A549 (cell line): ENCODE measurements at regions not wholly inside any gene's neighbourhood (a gene's known extent, or its start where the extent isn't known, plus 50 kb on each side); places are given as distances from the start of the nearest gene placed in this dataset.

ENCODE experiments used
- ATAC-seq, 2 experiments: fragments of 200-7000 bp in 1 of 2; fragments of >200 bp in 1 of 2; cut with Nextera tagmentation in 1 of 2; cut with Tn5 transposase in 1 of 2; 3 replicates each; pipeline versions ENCODE4 v1.8.0 to v1.9.1; 2018 to 2020; ENCODE audit warnings: mild to moderate bottlenecking in 1 of 2, moderate library complexity in 1 of 2
- CTCF ChIA-PET: fragments of 300-600 bp; sonication (Branson Sonifier 250); formaldehyde crosslinking; extraction: SDS; loops from one replicate; lab custom pipeline; 2021; ENCODE audit warnings: antibody characterized with exemption, inconsistent platforms; lab: Yijun Ruan, JAX
- POLR2A ChIA-PET: fragments of 350-600 bp; formaldehyde crosslinking; extraction: SDS; loops from one replicate; lab custom pipeline; 2021; ENCODE audit warnings: antibody characterized with exemption, inconsistent platforms; lab: Yijun Ruan, JAX
- DNase-seq, 2 experiments: peaks; one replicate each; pipeline versions ENCODE4 v3.0.0 to v3.0.0-alpha.2; 2011 to 2016; ENCODE audit warnings: low read depth in 1 of 2, low spot score in 1 of 2
- FAIRE-seq: peaks from 2 replicates; lab custom pipeline; 2011; peaks lifted over from hg19 to GRCh38; lab: Jason Lieb, UNC
- H3K27ac ChIP-seq, 2 experiments: fragments of >200 bp; sonication (Bioruptor Twin); formaldehyde crosslinking; 3 replicates each; pipeline ENCODE4 v1.5.1; 2016 to 2017
- H3K4me1 ChIP-seq: fragments of >200 bp; sonication (Bioruptor Twin); formaldehyde crosslinking; 3 replicates; pipeline ENCODE4 v1.6.1; 2016
- H3K4me2 ChIP-seq: fragments of >200 bp; sonication (Bioruptor Twin); formaldehyde crosslinking; 3 replicates; pipeline ENCODE4 v1.6.1; 2016
- H3K4me3 ChIP-seq: fragments of >200 bp; sonication (Bioruptor Twin); formaldehyde crosslinking; 3 replicates; pipeline ENCODE4 v1.5.1; 2016
- H3K9me3 ChIP-seq: fragments of >200 bp; sonication (Bioruptor Twin); formaldehyde crosslinking; 3 replicates; pipeline ENCODE4 v1.6.1; 2016
- ATOH8 ChIP-seq: fragments of 250-450 bp; sonication (Bioruptor Pico); IDR thresholded peaks from 2 replicates; pipeline ENCODE4 v1.5.0; 2020; ENCODE audit warnings: low read depth, mild to moderate bottlenecking, moderate library complexity
- CTCF ChIP-seq: fragments of >200 bp; sonication (Bioruptor Twin); formaldehyde crosslinking; IDR thresholded peaks from 3 replicates; pipeline ENCODE4 v1.5.1; 2016
- EHMT2 ChIP-seq: fragments of 200-600 bp; sonication (generic); IDR thresholded peaks from 2 replicates; pipeline ENCODE4 v1.6.1; 2016; ENCODE audit warnings: antibody characterized with exemption, low read depth, mild to moderate bottlenecking, moderate library complexity
- ELK1 ChIP-seq: fragments of 150-350 bp; IDR thresholded peaks from 2 replicates; pipeline ENCODE4 v1.6.1; 2014; ENCODE audit warnings: low read depth, mild to moderate bottlenecking, low read length
- FOSB ChIP-seq: fragments of 250-450 bp; sonication (Bioruptor Pico); IDR thresholded peaks from 2 replicates; pipeline ENCODE4 v1.5.0; 2020; ENCODE audit warnings: mild to moderate bottlenecking, moderate library complexity
- HOXB13 ChIP-seq: fragments of 250-450 bp; sonication (Bioruptor Pico); IDR thresholded peaks from 2 replicates; pipeline ENCODE4 v1.5.0; 2020; ENCODE audit warnings: low read depth, mild to moderate bottlenecking, moderate library complexity
- JUN ChIP-seq, 2 experiments: fragments of >200 bp; sonication (Bioruptor Twin); formaldehyde crosslinking; IDR thresholded peaks; 2 replicates in 1 of 2; 3 replicates in 1 of 2; pipeline ENCODE4 v1.6.1; 2016 to 2017
- KDM1A ChIP-seq: fragments of 200-600 bp; sonication (generic); IDR thresholded peaks from 2 replicates; pipeline ENCODE4 v1.6.1; 2016; ENCODE audit warnings: low read depth, mild to moderate bottlenecking
- MAFK ChIP-seq: fragments of 450-650 bp; IDR thresholded peaks from 2 replicates; pipeline ENCODE4 v1.6.1; 2014; ENCODE audit not compliant: partially characterized antibody
- MAZ ChIP-seq: fragments of 150-350 bp; IDR thresholded peaks from 2 replicates; pipeline ENCODE4 v1.6.1; 2014; ENCODE audit warnings: antibody characterized with exemption, low read depth, low read length, borderline replicate concordance
- NR3C1 ChIP-seq: fragments of >200 bp; sonication (Bioruptor Twin); formaldehyde crosslinking; IDR thresholded peaks from 3 replicates; pipeline ENCODE4 v1.6.1; 2017
- POLR2AphosphoS2 ChIP-seq: conservative IDR thresholded peaks from 2 replicates; pipeline ENCODE4 v1.6.1; 2012; ENCODE audit warnings: low read length, improper control_type of control experiment, inconsistent platforms
- RNF2 ChIP-seq: fragments of 200-600 bp; sonication (generic); IDR thresholded peaks from 2 replicates; pipeline ENCODE4 v1.6.1; 2016; ENCODE audit warnings: low read depth, mild to moderate bottlenecking, antibody characterized with exemption, moderate library complexity, borderline replicate concordance
- ZC3H11A ChIP-seq: fragments of 450-650 bp; IDR thresholded peaks from 2 replicates; pipeline ENCODE4 v1.6.1; 2014; ENCODE audit warnings: antibody characterized with exemption, mild to moderate bottlenecking
- ZFP36 ChIP-seq: fragments of 450-650 bp; IDR thresholded peaks from 2 replicates; pipeline ENCODE4 v1.6.1; 2014; ENCODE audit warnings: borderline replicate concordance; ENCODE audit not compliant: partially characterized antibody
- WGBS: methylation state at CpG from one replicate; pipeline ENCODE4 v1.1.6; 2017; ENCODE audit errors: missing lambda C conversion rate; 5-methylcytosine and 5-hydroxymethylcytosine counted together
- TF ChIP-seq, protein P1 (sequence below): fragments of 200-600 bp; sonication (generic); IDR thresholded peaks from 2 replicates; pipeline ENCODE4 v1.6.1; 2016; ENCODE audit warnings: antibody characterized with exemption, mild to moderate bottlenecking, moderate library complexity
- TF ChIP-seq, protein P2 (sequence below): fragments of 450-650 bp; IDR thresholded peaks from 2 replicates; pipeline ENCODE4 v1.6.1; 2014; ENCODE audit warnings: antibody characterized with exemption
- TF ChIP-seq, protein P3 (sequence below): fragments of >200 bp; sonication (Bioruptor Twin); formaldehyde crosslinking; IDR thresholded peaks from 2 replicates; pipeline ENCODE4 v1.6.1; 2016

- TF ChIP-seq, protein P1, sequence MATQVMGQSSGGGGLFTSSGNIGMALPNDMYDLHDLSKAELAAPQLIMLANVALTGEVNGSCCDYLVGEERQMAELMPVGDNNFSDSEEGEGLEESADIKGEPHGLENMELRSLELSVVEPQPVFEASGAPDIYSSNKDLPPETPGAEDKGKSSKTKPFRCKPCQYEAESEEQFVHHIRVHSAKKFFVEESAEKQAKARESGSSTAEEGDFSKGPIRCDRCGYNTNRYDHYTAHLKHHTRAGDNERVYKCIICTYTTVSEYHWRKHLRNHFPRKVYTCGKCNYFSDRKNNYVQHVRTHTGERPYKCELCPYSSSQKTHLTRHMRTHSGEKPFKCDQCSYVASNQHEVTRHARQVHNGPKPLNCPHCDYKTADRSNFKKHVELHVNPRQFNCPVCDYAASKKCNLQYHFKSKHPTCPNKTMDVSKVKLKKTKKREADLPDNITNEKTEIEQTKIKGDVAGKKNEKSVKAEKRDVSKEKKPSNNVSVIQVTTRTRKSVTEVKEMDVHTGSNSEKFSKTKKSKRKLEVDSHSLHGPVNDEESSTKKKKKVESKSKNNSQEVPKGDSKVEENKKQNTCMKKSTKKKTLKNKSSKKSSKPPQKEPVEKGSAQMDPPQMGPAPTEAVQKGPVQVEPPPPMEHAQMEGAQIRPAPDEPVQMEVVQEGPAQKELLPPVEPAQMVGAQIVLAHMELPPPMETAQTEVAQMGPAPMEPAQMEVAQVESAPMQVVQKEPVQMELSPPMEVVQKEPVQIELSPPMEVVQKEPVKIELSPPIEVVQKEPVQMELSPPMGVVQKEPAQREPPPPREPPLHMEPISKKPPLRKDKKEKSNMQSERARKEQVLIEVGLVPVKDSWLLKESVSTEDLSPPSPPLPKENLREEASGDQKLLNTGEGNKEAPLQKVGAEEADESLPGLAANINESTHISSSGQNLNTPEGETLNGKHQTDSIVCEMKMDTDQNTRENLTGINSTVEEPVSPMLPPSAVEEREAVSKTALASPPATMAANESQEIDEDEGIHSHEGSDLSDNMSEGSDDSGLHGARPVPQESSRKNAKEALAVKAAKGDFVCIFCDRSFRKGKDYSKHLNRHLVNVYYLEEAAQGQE = no peak
- no peak for TF ChIP-seq RNF2
Measured at GRCh38 chr14:46036099-46036498, 615.5 kb downstream of the RPL10L start (continued).

- no peak overlapping the region for H3K4me3 ChIP-seq
- H3K27ac ChIP-seq = no peak overlapping the region
- no peaks in the 10 kb centered on the region for H3K4me1 ChIP-seq
- H3K9me3 ChIP-seq = no peaks in the 10 kb centered on the region
- FAIRE-seq (no peak), ATAC-seq (no peak), DNase-seq (no peak)
- TF ChIP-seq ZFP36 = no peak
- no peak for TF ChIP-seq MAFK
- TF ChIP-seq ATOH8 (CRISPR knock-in tag) = no peak
- TF ChIP-seq RNF2 = no peak
- TF ChIP-seq ELK1 = no peak
- TF ChIP-seq ZC3H11A = no peak
- no peak overlapping the region for H3K4me2 ChIP-seq
- CTCF ChIA-PET = no interaction called here
- POLR2A ChIA-PET = no interaction called here
- WGBS = 2% methylated on average over 3 of the region's 3 CpGs
Measured at GRCh38 chr14:46034305-46034704, 617.3 kb downstream of the RPL10L start.

DNA sequence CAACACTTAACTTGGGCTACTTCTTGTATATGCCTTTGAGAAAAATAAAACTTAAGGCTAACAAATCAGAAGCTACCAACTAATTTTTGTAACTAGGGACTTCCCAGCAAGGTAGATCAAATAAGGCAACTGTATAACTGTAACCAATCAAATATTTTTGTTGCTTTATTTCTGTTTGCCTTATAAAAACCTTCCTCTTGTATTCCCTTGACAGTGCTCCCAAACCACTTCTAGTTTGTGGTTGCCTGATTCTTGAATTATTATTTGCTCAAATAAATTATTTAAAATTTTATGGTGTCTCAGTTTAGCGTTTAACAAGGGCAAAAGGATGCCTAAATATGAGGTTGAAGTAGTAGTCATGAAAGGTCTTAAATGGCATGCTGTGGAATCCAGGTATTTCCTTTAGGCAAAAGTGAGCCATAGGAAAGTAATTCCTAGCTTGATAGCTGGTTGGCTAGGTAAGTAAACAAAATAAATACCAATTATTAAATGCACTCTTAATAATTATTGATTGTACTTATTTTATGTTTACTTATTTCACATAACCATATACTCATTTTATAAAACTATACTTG lies 632.6 kb downstream of the RPL10L start:
- WGBS = 6% methylated on average over 1 of the region's 1 CpG
- DNase-seq = no peak
- Histone ChIP-seq H3K4me1 (no peaks in the 10 kb centered on the region), H3K4me3 (no peak overlapping the region), H3K4me2 (no peak overlapping the region), H3K9me3 (no peaks in the 10 kb centered on the region), H3K27ac (no peak overlapping the region)
- no peak for ATAC-seq
- CTCF ChIA-PET = no interaction called here
- FAIRE-seq = no peak
- POLR2A ChIA-PET = no interaction called here
- no peak for TF ChIP-seq KDM1A
- TF ChIP-seq ATOH8 (CRISPR knock-in tag) = no peak
- no peak for TF ChIP-seq NR3C1
- TF ChIP-seq CTCF = no peak
- no peak for TF ChIP-seq EHMT2
- TF ChIP-seq, protein P2, sequence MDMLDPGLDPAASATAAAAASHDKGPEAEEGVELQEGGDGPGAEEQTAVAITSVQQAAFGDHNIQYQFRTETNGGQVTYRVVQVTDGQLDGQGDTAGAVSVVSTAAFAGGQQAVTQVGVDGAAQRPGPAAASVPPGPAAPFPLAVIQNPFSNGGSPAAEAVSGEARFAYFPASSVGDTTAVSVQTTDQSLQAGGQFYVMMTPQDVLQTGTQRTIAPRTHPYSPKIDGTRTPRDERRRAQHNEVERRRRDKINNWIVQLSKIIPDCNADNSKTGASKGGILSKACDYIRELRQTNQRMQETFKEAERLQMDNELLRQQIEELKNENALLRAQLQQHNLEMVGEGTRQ = no peak
- TF ChIP-seq JUN (IDR thresholded peaks at IDR 0.05) = no peak
- TF ChIP-seq MAZ = no peak
- no peak for TF ChIP-seq HOXB13 (CRISPR knock-in tag)
- no peak for TF ChIP-seq POLR2AphosphoS2
- TF ChIP-seq FOSB = no peak
- TF ChIP-seq, protein P3, sequence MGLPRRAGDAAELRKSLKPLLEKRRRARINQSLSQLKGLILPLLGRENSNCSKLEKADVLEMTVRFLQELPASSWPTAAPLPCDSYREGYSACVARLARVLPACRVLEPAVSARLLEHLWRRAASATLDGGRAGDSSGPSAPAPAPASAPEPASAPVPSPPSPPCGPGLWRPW = no peak
- TF ChIP-seq, all 56 proteins: peak for 0
